Fibroblast of skin of left biceps (primary cell): ENCODE measurements at regions not wholly inside any gene's neighbourhood (a gene's known extent, or its start where the extent isn't known, plus 50 kb on each side); places are given as distances from the start of the nearest gene placed in this dataset.
A peak's percentile ranks its signal among the peaks of the same experiment; 100 is the strongest.
"Not testable (repeated sequence)": the region's sequence is repeated elsewhere in the genome, so short reads cannot be mapped to it uniquely, and the experiment has no call there.

Experiments used
- DNase-seq, 2 experiments: peaks; one replicate each; pipeline ENCODE4 v3.0.0-alpha.2; 2013; ENCODE audit warnings: low read depth in 2 of 2

DNA sequence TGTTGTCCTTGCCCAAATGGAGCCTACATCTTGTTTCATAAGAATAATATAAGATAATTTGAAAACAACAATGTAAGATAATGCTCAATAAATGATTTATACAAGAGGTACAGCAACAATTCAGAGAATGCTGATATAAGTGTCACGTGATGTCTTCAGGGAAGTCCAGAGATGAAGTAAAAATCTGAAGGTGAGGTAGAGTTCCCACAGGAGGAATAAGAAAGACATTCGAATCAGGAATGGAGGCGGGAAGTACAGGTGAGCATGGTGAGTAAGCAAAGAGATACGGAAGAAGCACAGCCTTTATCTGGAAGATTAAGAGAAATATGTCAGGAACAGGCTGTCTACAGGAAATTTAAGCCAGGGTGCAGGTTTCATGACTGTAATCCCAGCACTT lies 165.9 kb upstream of the MARCKS start:
- no peak for DNase-seq

DNA sequence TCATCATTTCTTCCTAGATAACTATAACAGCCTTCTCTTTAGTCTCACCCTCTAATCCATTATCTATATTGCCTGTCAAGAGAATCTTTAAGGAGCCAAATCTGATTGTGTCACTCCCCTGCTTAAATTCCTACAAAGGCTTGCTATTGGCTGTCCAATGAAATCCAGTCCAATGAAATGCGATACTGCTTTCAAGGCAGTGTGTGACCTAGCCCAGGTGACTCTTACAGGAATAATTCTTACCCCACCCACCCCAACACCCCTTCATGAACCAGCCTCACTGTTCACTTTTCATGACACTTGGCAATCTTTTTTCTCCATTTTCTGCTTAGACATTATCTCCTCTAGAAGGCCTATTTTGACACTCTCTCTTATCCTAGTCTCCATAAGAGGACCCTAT lies 163.3 kb upstream of the MARCKS start:
- no peak for DNase-seq

DNA sequence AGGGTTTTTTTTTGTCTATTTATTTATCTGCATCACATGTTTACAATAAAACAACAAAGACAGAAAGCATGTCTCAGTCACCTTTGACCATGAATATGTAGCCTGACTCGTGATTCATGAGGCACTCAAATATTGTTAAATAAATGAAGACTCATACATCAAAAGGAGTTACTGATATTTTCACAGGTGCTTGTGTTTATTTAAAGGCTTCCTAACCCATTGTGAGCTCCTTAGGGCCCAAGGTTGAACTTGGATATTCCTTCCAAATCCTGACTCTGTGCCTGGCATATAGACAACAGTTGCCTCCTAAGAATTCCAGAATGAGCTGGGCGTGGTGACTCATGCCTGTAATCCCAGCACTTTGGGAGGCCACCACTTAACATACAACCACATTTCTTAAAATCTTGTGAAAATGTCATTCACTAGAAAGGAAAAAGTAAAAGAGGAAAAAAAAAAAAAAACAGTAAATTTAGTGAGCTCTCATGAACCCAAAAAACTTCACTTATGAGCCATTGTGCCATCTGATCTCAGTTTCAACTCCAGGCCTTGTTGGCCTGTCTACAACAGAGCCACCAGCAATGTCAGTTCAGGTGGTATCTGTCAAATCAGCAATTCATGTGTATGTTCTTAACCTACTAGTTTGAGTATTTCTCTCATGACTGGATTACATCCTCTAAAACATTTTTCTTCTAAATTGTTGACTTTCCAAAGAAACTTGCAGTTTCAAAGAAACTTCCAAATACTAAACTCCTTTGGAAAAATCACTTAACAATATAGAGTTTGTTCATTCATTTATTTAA lies 162.7 kb upstream of the MARCKS start:
- DNase-seq: no peak

DNA sequence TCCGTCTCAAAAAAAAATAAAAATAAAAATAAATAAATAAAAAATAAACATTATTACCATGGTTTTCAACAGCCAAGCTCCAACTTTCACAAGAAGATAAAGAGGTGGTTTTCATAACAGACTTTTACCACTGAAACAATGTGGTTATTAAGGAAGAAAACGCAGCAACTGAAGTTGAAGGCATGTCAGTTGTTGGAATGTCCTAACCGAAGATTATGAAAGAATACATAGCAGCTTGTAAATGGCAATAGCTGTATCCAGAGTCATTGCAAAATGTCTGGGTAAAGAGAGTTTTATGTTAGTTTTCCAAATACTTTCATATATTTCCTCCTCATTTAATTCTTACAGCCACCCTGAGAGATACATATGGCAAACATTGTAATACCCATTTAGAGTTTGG lies 161.6 kb upstream of the MARCKS start:
- peak; percentile 78 to 83 for DNase-seq

DNA sequence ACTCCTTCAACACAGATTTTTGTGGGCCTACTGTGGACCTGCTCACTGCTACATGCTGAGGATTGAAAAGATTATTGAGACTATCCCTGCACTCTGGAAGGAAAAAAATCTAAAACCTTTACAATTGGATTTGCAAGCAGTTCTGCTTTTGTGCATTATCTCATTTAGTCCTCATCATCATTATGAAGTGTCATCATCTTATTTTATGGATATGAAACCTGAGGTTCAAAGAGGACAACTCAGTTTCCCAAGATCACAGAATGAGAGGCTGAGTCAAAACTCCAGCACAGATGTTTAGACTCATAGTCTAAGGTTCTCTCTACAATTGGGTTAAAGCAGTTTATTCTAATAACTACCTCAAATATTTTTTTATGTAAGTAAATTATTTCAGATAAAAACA lies 160.2 kb upstream of the MARCKS start:
- DNase-seq: no peak

DNA sequence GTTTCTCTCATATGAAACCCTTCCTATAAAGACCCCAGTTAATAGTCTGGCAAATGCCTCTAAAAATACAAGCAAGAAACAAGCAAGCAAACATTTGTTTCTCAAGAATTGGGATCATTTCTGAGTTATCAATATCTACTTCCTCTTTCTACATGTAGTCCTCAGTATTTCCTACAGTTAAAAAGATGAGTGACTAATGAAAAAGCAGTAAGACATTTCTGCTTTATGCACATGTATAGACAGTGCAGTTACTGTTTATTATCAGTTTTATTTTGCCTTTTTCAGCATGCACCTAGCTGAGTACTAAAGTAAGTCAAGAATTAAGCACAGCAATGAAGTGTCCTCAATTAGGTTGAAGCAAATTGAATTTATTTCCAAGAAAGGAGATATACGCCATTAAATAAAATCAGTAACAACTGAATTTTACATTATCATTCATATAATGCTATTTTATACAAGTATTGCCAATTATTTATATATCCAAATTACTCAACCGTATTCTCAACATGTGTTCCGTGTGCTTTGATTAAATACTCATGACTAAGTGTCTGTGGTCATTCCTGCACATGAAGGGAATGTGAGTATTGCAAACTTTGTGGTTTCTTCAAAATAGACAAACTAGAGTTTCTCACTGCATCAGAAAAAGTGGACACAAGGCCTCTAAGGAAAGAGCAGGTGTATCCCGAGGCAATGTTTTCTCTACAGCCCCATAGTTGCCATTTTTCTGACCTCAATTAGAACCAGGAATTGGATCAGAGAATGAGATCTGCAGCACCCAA lies 159.3 kb upstream of the MARCKS start:
- peak; percentile 82 to 86 for DNase-seq

DNA sequence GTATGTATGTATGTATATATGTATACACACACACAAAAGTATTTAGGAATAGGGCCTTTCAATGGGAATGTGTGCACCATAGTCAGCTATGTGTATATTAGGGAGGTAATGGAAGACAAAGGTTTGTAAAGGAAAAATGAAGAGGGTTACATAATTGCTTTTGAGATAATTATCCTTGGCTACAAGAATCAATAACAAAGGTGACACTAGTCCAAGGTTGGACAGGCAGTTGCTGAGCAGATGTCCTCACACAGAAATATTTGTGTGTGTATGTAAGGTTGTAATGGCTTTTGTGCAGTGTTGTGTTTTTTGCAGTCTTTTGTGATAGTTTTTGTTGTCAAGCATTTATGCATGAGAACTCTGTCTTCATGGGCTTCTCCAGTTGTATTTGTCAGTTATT lies 157.9 kb upstream of the MARCKS start:
- DNase-seq: no peak

DNA sequence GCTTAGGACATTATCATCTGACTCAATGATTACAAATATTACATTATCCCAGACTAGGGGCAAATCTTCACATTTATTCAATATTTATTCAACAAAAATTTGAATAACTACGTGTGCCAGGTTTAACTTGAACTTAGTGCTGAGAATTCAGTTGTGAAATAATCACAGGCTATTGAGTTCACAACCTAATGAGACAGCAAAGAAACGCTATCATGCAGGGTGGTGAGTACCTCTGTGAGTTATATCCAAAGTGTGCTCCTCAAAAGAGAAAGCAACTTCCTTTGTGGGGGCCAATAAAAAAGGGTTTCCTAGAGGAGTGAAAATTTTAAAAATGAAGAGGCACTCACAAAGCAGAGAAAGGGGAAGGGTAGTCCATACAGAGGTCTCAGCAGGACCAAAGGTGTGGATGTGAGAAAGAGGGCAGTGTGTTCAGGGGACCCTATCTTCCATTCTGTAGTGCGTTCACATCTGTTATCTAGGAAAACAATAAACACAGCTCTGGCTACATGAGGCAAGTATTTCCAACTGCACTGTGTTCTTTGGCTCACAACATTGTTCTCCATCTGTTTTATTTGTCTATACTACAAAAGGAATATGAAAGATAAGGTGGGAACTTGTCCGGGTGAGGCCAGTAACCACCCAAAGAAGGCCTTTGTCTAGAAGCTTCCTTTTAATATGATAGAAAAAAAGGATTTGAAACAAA lies 155.4 kb upstream of the MARCKS start:
- DNase-seq: no peak

DNA sequence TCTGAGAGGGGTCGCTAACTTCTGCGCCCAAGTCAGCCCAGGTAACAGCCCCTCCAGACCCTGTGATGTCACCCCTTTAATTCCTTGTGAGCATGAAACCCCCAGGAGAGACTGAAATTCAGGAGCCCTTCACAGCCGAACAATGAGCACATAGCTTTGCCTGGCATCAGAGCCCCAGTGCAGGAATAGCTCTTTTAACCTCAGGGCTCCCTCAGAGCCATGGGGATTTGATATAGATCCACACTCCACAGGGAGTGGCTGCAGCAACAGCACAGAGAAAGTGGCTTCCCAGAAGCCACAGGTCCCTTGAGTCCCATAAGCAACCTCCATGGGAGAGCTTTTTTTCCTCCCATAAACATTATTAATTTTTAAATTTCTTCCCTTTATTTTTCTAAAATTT lies 150.0 kb upstream of the MARCKS start:
- no peak for DNase-seq

DNA sequence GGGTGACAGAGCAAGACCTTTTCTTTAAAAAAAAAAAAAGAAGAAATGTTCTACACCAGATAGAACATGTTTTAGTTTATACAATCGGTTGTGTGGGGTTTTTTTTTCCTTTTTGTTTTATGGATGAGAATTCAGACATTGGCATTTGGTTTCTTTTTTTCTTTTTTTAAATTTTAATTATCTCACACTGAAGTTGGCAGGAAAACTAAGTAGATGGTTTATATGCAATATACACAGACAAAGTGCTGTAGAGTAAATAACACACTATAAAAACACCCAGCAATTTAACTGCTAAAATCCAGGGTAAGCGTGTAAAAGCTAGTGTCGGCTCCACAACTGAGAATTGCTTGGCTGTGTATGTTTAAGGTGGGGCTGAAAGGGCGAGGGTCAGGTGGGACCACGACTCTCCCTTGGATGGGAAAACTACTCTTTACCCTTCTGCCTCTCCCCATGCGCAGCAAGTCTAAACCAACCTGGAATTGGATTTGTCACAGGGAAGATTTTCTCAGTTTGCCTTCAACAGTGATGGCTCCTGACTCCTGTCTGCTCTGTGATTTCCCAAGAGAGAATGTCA lies 147.1 kb upstream of the MARCKS start:
- no peak for DNase-seq

DNA sequence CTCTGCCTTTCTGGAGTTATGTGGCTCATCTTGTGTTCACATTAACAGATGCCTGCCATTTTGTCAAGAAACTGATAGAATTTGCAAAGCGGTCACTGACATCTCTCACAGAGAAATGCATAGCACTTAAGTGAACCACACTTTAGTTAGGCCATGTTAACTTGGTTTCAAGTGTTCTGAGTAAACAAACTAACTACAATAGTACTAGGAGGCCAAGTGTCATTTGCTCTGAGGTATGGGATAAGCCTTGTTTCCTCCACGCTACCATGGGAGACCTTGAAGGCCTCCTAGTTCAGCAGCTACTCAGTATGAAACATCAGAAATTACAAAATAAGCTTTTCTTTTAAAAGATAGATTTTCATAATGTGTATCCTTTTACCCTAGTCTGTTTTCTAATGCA lies 143.5 kb upstream of the MARCKS start:
- DNase-seq: no peak

DNA sequence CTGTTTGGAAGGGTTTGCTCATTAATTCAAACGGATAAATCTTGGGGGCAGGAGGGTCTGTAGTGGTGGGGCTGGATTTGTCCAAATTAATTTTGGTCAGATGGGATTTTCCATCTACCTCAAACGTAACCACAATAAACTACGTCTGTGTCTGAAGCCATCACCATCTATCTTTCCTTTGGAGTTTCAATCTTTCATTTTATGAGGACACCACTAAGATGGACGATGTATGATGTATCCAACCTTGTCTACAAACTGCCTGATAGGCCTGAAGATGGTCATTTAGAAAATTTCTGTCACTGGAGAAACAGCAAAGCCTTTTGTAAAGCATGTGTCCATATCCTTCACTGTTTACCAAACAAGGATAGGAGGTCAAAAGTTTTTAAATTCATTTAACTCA lies 138.6 kb upstream of the MARCKS start:
- DNase-seq: no peak

DNA sequence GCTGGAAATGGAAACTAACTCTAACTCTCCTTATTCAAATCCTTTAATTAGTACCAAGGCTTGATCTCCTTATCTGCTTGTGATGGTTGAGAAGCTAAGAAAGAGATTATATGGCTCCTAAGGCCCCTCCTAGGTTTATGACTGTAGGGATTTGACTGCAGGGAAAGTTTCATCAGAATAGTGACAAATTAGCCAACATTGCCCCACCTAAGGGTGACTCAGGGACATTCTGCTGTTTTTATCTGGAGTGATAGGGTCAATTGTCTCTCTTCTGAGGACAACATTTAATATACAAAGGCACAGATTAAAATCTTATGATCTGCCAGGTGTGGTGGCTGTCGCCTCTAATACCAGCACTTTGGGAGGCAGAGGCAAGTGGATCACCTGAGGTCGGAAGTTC lies 138.1 kb upstream of the MARCKS start:
- no peak for DNase-seq

DNA sequence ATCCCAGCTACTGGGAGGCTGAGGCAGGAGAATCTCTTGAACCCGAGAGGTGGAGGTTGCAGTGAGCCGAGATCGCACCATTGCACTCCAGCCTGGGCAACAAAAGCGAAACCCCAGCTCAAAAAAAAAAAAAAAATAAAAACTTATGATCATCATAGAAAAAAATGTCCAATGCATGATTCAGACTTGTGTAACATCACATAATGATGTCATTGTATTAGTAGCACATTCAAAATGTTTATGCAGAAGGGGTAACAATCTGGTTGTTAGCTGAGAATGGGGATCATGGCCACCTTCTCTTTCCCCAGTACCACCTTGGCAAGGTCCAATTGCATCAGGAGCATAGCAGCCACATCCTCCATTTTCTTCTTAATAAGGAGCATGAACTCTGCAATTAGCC lies 137.6 kb upstream of the MARCKS start:
- DNase-seq: no peak

DNA sequence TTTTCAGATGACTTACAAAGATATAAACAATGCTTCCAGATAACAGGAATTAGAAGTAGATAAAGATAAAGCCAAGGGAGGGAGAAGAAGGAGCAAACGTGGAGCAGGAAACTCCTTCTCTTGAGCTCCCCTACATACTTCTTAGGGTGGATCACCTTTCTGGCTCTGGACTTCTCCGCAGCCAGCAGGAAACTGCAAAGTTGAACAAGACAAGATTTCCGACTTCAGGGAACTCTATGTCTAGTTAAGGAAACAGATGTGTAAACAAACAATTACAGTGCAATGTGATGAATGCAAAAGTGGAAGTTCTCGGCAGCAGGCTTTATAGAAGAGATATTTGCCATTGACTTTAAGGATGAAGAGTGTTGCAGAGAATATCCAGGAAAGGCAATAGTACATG lies 134.0 kb upstream of the MARCKS start:
- DNase-seq: no peak

DNA sequence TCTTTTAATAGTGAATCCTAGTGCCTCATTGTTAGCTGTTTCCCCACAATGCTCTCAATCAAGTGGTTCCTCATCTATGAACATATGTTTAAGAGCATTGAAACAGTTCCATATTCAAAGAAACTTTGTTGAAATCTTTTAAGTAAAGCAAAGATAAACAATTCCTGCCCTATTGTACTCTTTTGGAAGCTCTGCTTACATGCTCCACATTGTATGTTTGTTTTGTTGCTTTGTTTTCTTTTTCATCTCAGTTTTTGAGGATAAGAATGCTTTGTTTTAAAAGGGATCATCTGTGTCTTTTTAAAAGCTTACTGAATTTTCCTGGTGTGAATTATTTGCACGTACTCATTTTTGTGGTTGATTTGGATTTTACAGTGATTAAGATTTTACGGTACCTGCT lies 132.2 kb upstream of the MARCKS start:
- DNase-seq: not testable (repeated sequence)

DNA sequence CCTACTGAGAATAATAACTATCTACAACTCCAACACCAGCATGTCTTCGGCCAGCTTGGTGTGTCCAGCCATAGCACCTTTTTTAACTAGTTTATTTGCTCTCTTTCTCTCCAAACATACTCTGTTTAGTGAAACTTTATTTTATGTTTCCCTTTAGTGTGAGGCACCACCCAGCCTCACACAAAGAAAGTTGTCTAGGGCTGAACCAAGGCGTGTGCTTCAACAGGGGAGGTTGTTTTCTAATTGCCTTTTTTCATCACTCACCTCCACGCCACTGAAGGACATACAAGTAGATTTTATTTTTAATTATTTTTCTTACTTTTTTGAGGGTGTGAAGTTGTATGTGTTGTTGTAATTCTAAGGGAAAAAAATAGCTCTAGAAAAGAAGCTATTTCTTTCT lies 125.6 kb upstream of the MARCKS start:
- DNase-seq: no peak

DNA sequence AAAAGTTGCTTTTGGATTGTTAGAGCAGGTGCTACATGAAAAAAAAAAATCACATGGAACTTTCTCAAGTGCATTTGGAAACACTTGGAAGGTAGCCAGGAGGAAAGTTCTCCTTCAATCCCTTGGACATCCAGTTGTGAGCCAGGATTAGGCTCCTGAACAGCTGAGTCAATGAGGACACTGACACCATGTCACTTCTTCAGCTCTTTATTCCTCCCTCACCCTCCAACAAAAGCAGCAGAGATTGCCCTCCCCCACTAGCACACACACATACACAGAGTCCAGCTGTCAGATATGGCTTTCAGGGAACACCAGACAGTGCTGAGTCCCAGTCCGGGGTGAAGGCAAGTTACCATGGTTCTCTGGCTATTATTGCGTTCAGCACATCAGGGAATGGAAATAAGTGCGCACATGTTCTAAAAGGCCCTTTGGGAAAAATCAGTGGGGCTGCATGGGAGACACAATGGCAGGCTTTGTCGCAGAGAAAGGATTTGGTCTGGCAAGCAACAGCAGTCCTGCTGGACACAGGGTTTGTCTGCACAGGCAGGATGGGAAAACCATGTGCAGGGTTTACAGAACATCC lies 124.7 kb upstream of the MARCKS start:
- no peak for DNase-seq

DNA sequence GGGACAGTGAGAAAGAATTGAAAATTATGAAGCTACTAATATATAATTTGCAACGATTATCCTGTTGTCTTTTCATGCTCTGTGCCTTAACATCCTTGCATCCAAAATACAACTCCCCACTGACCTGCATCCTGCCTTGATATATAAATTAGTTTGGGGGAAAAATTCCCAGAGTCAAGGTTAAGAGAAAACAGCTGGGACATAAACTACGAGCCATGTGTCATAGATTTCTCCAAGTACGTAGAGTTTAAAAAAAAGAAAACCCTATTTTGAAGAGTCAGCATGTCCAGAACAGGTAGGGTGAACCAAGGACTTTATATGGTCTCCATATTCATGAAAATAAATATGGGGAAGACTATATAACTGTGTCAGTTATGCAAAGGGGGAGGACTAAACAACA lies 123.8 kb upstream of the MARCKS start:
- DNase-seq: no peak

DNA sequence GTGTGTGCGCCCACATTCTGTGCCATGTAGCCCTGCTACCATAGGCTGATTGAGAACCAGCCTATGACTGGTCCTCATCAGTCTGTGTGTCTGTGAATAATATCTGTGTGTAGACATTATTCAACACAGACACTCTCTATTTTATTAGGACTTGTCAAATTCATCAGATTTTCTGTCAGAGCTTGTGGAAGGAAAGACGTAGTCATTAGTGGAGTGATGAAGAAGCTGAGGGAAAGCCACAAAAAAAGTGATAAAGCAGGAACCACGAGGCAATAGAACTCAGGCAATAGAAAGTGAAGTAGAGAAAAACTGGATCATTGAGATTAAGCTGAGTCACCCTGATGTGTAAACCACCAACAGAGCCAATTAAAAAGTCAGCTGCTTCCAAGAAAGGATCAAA lies 122.2 kb upstream of the MARCKS start:
- no peak for DNase-seq

DNA sequence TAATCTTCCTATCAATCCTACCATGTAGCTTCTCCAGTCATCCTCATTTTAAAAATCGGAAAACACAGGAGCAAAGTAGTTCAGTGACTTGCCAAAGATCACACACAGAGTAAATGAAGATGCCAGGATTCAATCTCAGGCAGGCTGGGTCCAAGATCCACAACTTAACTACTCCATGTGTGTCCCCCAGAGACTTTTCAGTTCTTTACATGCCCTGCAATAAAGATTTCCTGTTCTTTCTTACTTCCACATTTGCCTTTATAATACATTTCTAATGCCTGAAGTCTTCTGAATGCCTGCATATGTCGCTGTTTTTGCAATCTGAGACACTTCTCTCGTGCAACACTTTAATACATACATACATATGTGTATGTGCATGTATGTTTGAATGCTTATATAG lies 121.7 kb upstream of the MARCKS start:
- DNase-seq: no peak

DNA sequence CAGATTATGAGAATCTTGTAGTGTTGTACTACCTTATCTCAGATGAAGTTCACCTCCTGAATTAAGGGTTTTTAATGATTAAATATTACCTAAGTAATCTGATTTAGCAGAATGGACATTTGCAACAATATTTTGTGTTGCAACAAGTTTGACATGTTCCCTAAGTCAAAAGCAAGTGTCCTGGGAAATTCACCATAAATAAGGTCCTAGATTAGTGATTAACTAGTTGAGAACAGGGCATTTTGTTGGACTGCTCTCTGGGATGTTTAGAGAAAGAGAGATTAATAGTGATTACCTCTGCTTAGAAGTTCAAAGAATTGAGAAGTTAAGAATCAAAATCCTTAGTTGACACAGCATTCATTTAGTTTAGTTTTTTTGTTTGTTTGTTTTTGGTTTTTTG lies 120.2 kb upstream of the MARCKS start:
- no peak for DNase-seq
